Mononuclear cell (primary cell): ENCODE measurements at regions not wholly inside any gene's neighbourhood (a gene's known extent, or its start where the extent isn't known, plus 50 kb on each side); places are given as distances from the start of the nearest gene placed in this dataset.
"Not testable (repeated sequence)": the region's sequence is repeated elsewhere in the genome, so short reads cannot be mapped to it uniquely, and the experiment has no call there.

ENCODE experiments used
- H3K27me3 ChIP-seq: 2 replicates; pipeline ENCODE4 v1.6.0; 2011; ENCODE audit warnings: low read length, control low read depth; ENCODE audit not compliant: insufficient read depth
- H3K4me1 ChIP-seq: 2 replicates; pipeline ENCODE4 v1.5.1; 2011; ENCODE audit warnings: mild to moderate bottlenecking, low read length, control low read depth; ENCODE audit not compliant: insufficient read depth
- H3K4me3 ChIP-seq: 2 replicates; pipeline ENCODE4 v1.5.1; 2011; ENCODE audit warnings: mild to moderate bottlenecking, low read length, moderate library complexity
- H3K9me3 ChIP-seq: 2 replicates; pipeline ENCODE4 v1.5.1; 2011; ENCODE audit warnings: low read depth, mild to moderate bottlenecking, control low read depth, low read length

DNA sequence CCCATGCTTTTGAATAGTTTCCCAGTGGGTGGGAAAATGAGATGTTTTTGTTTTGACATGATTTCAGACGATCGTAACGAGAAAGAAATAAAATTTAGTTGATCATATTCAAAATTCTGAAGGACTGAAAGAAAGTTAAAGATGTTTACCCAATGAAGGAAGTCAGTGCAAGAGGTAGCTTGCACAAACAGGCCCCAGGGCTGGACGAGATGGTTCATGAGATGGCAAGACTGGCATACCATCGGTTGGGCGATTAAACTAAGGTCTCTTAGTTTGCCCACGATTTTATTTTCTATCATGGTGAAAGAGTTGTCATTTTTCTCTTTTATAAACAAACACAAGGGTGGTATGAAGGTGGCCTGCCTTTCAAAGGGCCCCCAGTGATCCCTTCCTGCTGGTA is 124.5 kb upstream of the TBX5 start:
- H3K9me3 ChIP-seq: no peaks in the 10 kb centered on the region

DNA sequence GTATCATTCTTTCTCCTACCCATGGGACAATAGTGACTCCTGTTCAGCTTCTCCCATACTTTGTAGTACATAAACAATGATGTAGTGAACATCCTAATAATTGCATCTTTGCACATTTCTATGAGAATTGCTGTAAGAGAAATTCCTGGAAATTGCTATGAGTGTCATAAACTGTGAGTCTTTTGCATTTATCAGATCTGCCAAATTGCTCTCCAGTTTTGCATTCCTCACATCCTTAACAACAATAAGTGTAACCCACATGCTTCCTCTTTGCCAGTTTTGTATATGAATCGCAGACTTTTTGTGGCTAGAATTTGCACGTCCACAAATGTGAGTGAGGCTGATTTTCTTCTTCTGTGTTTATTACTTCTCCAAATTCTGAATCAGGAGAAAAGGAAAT is 124.0 kb upstream of the TBX5 start:
- Histone ChIP-seq H3K9me3 (no peaks in the 10 kb centered on the region), H3K27me3 (no peaks in the 10 kb centered on the region), H3K4me1 (no peaks in the 10 kb centered on the region), H3K4me3 (no peak overlapping the region)

More for the DNA sequence above, 124.5 kb upstream of the TBX5 start:
- Histone ChIP-seq H3K27me3 (no peaks in the 10 kb centered on the region), H3K4me3 (no peak overlapping the region), H3K4me1 (no peaks in the 10 kb centered on the region)

DNA sequence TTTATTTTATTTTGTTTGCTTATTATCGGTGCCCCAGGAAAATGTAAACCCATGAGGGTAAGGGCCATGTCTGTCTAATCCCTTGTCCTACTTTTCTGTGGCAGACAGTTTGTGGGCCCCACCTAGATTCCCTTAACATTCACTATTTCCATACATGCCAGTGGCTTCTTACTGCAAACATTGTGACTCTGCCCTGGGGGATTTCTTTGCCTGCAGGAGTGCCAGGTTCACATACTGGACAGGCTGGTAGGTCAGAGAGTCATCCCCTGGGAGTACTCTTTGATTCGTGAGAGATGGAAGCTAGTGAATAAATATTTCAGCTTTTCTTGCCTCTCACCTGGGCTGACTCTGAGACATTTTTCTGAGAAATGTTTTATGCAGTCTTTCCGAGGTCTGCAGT is 122.8 kb upstream of the TBX5 start:
- Histone ChIP-seq H3K4me1 (no peaks in the 10 kb centered on the region), H3K27me3 (no peaks in the 10 kb centered on the region), H3K9me3 (no peaks in the 10 kb centered on the region), H3K4me3 (no peak overlapping the region)

DNA sequence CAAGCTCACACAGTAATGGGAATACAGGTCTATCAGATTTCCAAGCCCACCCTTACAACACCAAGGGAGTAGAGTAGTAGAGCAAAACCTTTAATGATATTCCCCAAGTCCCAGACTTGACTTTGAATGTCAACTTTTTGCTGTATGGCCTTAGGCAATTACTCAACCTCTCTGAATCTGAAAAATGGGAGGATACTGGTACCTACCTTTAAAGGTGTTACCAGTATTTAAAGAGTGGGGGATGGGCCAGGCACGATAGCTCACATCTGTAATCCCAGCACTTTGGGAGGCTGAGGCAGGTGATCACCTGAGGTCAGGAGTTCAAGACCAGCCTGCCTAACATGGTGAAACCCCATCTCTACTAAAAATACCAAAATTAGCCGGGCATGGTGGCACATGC is 115.2 kb upstream of the TBX5 start:
- H3K27me3 ChIP-seq, H3K4me3 ChIP-seq, H3K4me1 ChIP-seq, H3K9me3 ChIP-seq: not testable (repeated sequence)

DNA sequence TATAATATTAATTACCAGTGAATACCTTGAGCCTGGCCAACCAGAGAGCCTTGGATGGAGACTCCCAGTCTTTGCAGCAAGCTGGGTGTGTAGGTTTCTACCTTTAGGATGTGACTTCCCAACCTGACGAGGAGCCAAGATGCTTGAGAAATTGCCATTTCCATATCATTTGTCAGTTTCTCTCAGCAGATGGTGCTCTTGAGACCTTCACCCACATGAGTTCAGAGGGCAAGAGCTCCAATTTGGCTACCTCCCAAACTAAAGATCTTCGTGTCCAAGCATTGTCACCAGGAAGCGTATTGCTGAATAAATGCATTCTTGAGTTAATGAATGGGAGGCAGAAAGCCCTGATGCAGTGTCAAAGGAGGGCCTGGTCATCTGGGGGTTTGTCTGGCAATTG is 106.4 kb upstream of the TBX5 start:
- Histone ChIP-seq H3K27me3 (no peaks in the 10 kb centered on the region), H3K4me1 (no peaks in the 10 kb centered on the region), H3K9me3 (no peaks in the 10 kb centered on the region), H3K4me3 (no peak overlapping the region)

DNA sequence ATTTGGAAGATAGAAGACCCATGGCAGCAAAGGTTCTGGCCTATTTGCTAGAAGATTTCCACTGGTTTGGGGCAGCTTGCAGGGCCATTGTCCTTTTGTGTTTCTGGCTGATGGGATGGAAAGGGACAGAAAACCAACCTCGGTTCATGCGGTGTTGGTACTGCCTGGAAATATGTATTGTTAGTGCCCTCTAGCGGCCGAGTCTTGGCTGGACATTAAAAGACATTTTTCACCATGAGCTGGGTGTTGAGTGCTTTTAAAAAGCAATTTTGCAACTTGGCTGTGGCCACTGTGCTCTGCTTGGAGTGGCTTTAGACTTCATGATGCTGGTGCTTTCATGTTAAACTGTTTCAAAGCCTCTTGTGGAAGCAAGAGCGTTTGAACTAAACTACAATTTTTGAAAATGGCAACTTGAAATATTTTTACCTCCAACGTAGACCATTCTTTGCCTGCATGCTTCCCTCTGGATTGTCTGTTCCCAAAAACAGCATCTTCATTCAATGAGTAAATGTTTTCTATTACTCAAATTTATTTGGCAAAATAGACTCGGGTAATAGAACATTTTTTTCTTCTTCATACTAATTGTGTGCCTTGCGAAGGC is 102.7 kb upstream of the TBX5 start:
- no peaks in the 10 kb centered on the region for H3K4me1 ChIP-seq
- H3K9me3 ChIP-seq: no peaks in the 10 kb centered on the region
- no peaks in the 10 kb centered on the region for H3K27me3 ChIP-seq
- H3K4me3 ChIP-seq: no peak overlapping the region

DNA sequence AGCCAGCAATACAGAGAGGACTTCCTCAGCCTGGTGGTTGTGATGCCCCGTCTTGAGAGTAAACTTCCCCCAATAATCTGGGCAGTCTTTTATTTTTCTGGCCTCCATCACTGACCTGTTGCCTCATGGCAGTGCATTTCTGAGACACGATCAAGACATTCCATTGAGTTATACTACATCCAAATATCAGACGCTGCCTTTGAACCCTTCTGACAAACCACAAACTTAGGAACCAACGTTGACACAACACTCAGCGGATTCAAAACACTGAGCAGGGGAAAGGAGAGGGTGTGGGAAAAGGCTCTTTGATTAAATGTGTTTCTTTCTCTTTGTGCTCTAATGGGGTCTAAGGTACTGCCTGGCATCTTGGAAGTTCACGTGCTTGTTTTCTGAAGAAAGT is 100.7 kb upstream of the TBX5 start:
- H3K4me1 ChIP-seq: no peaks in the 10 kb centered on the region
- H3K4me3 ChIP-seq: no peak overlapping the region
- H3K27me3 ChIP-seq: peaks cover 7% of the 10 kb centered on the region
- H3K9me3 ChIP-seq: no peaks in the 10 kb centered on the region

DNA sequence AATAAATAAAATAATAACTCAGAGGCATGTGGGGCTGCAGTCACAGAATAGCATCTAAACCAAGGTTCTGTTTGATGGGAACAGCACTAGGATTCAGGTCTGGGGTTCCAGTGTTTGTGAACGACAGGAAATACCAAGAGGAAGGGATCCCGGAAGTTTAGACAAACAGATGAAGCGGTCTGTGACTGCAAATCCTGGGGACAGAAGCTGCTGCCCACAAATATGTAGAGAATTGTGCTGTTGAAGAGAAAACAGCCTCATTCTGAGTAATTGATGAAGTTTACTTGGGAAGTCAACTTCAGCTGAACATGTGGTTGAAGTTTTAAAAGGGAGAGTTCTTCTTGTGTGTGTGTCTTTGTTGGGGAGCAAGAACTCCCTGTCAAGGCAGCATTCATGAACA is 98.4 kb upstream of the TBX5 start:
- Histone ChIP-seq H3K4me1 (no peaks in the 10 kb centered on the region), H3K4me3 (no peak overlapping the region), H3K9me3 (no peaks in the 10 kb centered on the region), H3K27me3 (peaks cover 24% of the 10 kb centered on the region)

DNA sequence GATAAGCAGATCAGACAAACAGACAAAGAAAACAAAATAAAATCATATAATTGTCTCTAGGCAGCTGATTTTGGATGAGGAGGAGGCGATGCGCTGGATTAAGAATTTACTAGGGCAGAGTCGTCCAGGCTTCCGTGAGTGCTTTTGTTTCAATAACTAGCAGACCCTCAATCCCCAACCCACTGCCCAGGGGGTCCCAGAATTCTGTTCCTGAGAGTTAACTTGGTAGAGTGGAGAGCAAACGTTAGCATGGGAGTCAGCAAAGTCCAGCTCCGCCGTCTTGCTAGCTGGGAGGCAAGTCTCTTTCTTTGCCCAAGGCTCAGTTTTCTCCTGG is 95.5 kb upstream of the TBX5 start:
- no peak overlapping the region for H3K4me3 ChIP-seq
- peaks cover 27% of the 10 kb centered on the region for H3K27me3 ChIP-seq
- H3K4me1 ChIP-seq: no peaks in the 10 kb centered on the region
- no peaks in the 10 kb centered on the region for H3K9me3 ChIP-seq

DNA sequence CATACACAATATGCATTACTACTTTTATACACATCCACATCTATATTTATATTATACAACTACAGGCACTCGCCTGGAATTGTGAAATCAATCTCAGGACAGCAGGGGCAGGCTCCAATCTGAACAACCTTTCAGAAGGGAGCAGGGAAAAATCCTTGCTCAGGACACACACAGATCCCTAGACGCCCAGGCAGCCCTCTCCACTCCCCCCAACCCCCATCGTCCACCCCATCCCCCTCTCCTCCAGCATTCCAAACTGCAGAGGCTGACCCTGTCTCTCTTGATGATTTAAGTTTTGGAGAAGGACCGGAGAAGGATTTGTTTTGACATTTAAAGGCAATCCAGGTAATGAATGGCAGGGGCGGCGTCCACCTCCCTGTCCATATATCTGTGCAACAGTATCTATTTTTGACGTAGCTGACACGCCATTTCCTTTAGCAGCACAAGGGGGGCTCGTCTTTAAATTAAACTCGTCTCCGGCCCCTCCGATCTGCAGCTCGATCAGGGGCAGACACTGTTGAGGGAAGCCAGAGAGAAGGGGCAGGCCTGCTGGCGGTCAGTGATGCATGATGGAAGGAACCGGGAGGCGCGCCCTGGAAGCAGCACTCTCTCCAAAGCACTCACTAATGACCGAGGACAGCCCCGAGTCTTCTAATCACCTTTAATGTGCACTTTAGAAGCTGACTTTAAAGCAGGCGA is 95.0 kb upstream of the TBX5 start:
- no peak overlapping the region for H3K4me3 ChIP-seq
- H3K27me3 ChIP-seq: peaks cover 29% of the 10 kb centered on the region
- no peaks in the 10 kb centered on the region for H3K9me3 ChIP-seq
- no peaks in the 10 kb centered on the region for H3K4me1 ChIP-seq

DNA sequence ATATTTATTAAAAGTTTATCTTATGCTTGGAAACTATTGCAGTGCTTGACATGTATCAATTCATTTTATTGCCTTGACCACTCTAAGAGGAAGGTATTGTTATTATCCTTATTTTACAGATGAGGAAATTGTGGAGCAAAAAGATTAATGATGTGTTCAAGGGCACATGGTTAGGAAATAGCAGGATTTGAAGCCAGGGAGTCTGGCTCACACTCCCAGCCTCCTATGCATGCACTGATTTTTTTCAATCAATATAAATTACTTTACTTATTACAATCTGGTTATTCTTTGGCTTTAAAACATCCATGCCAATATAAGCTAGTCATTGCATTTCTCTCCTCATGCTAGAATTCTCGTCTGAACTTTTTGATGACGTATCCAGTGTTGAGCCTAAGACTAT is 94.2 kb upstream of the TBX5 start:
- Histone ChIP-seq H3K4me3 (no peak overlapping the region), H3K4me1 (no peaks in the 10 kb centered on the region), H3K27me3 (peaks cover 29% of the 10 kb centered on the region), H3K9me3 (no peaks in the 10 kb centered on the region)

DNA sequence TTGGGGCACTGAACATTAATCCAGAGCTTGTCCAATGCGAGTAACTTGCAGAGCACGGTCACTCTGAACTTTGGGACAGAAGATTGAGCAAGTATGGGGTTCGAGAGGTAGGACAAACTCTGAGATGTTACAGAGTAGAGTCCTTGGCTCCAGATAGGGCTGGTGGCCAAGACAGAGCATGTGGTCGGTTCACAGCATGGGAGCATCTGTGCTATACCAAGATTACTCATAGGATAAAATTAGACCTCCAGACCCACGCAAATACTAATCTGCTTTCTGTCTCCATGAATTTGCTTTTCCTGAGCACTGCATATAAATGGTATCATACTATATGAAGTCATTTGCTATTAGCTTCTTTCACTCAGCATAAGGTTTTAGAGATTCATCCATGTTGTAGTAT is 93.4 kb upstream of the TBX5 start:
- Histone ChIP-seq H3K4me1 (no peaks in the 10 kb centered on the region), H3K4me3 (no peak overlapping the region), H3K9me3 (no peaks in the 10 kb centered on the region), H3K27me3 (peaks cover 29% of the 10 kb centered on the region)

DNA sequence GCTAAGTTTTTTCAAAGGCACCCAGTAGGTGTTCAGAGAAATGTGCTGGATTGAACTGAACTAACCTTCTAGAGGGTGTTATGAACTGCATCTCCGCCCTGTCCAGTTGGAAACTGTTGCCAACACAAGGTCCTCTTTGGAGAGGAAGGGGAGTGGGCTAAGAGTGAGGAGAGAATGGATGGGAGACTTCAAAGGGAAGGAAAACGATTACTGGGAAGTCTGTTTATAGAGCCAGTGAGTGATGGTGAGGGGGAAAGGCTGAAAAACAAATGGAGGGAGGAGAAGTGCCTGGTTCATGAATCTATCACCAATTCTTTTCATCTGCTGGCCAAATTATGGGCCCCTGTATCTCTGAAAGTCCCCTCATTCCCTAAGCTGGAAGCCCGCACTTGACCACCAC is 86.0 kb upstream of the TBX5 start:
- Histone ChIP-seq H3K9me3 (no peaks in the 10 kb centered on the region), H3K27me3 (peaks cover 2% of the 10 kb centered on the region), H3K4me3 (no peak overlapping the region), H3K4me1 (no peaks in the 10 kb centered on the region)

DNA sequence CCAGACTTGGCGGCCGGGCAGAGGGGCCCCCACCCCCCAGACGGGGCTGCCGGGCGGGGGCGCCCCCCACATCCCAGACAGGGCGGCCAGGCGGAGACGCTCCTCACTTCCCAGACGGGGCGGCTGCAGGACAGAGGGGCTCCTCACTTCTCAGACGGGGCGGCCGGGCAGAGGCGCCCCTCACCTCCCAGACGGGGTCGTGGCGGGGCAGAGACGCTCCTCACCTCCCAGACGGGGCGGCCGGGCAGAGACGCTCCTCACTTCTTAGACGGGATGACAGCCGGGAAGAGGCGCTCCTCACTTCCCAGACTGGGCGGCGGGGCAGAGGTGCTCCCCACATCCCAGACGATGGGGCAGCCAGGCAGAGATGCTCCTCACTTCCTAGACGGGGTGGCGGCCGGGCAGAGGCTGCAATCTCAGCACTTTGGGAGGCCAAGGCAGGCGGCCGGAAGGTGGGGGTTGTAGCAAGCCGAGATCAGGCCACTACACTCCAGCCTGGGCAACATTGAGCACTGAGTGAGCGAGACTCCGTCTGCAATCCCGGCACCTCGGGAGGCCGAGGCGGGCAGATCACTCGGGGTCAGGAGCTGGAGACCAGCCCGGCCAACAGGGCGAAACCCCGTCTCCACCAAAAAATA is 79.0 kb upstream of the TBX5 start:
- not testable (repeated sequence) for H3K9me3 ChIP-seq, H3K4me3 ChIP-seq, H3K4me1 ChIP-seq
- peaks cover 34% of the 10 kb centered on the region for H3K27me3 ChIP-seq

DNA sequence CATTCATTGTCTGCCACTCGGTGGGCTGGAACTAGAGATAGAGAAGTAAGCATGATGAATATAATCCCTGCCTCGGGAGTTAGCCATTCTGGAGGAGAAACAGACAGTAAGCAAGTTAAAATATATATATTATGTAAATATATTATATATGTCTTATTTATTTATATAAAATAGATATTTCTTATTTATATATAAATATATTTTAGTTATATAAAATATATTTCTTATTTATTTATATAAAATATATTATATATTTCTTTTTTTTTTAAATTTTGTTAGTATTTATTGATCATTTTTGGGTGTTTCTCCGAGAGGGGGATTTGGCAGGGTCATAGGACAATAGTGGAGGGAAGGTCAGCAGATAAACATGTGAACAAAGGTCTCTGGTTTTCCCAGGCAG is 78.1 kb upstream of the TBX5 start:
- H3K4me3 ChIP-seq: no peak overlapping the region
- no peaks in the 10 kb centered on the region for H3K4me1 ChIP-seq
- no peaks in the 10 kb centered on the region for H3K9me3 ChIP-seq
- H3K27me3 ChIP-seq: peaks cover 44% of the 10 kb centered on the region

DNA sequence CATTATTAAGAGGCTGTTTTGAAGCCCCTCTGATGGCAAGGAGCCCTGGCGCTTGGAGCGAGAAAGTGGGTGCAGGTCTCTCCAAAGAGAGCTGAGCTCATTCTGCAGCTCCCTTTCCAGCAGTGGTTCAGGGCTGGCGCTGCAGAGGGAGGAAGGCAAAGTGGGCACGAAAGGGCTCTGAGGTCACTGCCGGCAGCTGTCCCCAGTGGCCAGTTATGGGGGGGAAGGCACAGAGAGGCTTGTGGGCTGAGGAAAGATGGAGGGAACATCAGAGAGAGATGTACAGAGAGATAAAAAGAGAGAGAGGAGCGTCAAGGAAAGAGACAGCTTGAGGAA is 75.2 kb upstream of the TBX5 start:
- Histone ChIP-seq H3K4me3 (no peak overlapping the region), H3K9me3 (no peaks in the 10 kb centered on the region), H3K27me3 (peaks cover 70% of the 10 kb centered on the region), H3K4me1 (no peaks in the 10 kb centered on the region)
